Lower leg skin (tissue), 3 donors: ENCODE measurements at regions not wholly inside any gene's neighbourhood (a gene's known extent, or its start where the extent isn't known, plus 50 kb on each side); places are given as distances from the start of the nearest gene placed in this dataset.

Experiments
- POLR2A ChIP-seq, 2 donors: fragments of 450-650 bp; IDR thresholded peaks; one replicate each; pipeline ENCODE4 v1.6.1; 2016 to 2017; ENCODE audit warnings: antibody characterized with exemption in 2 of 2, mild to moderate bottlenecking in 1 of 2, moderate library complexity in 1 of 2
- TF ChIP-seq, protein P1 (sequence below), 3 donors: fragments of 450-650 bp; IDR thresholded peaks; one replicate each; pipeline ENCODE4 v1.5.1; 2016; ENCODE audit warnings: antibody characterized with exemption in 3 of 3, mild to moderate bottlenecking in 3 of 3, moderate library complexity in 2 of 3

DNA sequence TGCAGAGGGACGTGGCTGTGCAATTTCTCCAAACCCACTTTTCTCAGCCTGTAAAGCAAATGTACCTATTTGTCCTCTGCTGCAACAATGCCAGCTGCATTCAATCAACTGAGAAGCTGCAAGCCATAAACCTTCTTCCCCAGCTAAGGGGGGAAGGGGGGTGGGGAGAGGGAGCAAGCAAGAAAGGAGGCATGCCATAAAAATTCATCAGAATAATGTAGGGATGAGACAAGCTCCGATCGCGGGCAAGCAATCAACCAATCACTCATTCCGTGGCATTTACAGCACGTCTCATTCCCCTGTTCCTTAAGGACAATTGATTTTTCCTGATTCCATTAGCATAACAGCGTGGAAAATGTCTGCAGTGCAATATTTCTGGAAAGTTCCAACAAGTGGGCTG lies 144.8 kb downstream of the DMRTA2 start:
- no peak for TF ChIP-seq POLR2A (IDR thresholded peaks at IDR 0.05)
- TF ChIP-seq, protein P1, sequence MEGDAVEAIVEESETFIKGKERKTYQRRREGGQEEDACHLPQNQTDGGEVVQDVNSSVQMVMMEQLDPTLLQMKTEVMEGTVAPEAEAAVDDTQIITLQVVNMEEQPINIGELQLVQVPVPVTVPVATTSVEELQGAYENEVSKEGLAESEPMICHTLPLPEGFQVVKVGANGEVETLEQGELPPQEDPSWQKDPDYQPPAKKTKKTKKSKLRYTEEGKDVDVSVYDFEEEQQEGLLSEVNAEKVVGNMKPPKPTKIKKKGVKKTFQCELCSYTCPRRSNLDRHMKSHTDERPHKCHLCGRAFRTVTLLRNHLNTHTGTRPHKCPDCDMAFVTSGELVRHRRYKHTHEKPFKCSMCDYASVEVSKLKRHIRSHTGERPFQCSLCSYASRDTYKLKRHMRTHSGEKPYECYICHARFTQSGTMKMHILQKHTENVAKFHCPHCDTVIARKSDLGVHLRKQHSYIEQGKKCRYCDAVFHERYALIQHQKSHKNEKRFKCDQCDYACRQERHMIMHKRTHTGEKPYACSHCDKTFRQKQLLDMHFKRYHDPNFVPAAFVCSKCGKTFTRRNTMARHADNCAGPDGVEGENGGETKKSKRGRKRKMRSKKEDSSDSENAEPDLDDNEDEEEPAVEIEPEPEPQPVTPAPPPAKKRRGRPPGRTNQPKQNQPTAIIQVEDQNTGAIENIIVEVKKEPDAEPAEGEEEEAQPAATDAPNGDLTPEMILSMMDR (IDR thresholded peaks at IDR 0.05): no peak
